ENCODE measurements at regions not wholly inside any gene's neighbourhood (a gene's known extent, or its start where the extent isn't known, plus 50 kb on each side); places are given as distances from the start of the nearest gene placed in this dataset.

DNA sequence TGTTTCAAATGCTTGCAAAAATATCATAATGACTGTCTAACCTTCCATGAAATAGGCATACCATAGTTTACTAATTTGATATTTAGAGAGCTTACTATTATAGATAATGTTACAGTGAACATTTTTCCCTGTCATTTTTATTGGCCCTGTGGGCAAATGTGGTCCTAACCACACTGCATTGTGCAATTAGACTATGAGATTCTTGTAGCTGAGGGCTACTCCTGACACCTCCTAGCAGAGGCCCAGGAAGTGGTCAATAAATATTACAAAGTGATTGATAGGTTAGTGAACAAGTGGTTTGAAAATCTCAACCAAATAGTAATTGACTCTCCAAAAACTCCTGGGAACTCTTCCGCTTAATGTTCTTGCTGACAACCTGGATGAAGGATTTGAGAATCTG is 160.5 kb upstream of the KCNG1 start:
- no peak overlapping the region for H3K27ac ChIP-seq
- TF ChIP-seq, protein P1, sequence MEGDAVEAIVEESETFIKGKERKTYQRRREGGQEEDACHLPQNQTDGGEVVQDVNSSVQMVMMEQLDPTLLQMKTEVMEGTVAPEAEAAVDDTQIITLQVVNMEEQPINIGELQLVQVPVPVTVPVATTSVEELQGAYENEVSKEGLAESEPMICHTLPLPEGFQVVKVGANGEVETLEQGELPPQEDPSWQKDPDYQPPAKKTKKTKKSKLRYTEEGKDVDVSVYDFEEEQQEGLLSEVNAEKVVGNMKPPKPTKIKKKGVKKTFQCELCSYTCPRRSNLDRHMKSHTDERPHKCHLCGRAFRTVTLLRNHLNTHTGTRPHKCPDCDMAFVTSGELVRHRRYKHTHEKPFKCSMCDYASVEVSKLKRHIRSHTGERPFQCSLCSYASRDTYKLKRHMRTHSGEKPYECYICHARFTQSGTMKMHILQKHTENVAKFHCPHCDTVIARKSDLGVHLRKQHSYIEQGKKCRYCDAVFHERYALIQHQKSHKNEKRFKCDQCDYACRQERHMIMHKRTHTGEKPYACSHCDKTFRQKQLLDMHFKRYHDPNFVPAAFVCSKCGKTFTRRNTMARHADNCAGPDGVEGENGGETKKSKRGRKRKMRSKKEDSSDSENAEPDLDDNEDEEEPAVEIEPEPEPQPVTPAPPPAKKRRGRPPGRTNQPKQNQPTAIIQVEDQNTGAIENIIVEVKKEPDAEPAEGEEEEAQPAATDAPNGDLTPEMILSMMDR (conservative IDR thresholded peaks at IDR 0.05), result no peak

DNA sequence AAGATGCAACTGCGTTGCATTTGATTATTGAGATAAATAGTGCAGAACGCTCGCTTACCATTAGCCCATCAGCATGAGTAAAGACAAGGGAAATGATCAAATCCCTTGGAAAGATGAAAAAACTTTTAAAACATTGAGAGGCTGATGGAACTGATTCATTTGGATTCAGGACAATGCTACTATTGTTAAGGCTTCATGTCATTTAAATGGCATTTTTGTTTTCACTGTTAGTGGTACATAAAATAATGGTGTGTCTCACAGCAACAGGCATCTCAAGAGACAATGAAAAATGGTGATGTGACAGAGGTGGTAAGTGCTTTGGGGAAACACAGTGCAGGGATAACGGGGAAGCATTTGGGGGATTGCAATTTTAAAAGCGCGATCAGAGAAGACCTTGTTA is 159.7 kb upstream of the KCNG1 start:
- TF ChIP-seq, protein P1 (conservative IDR thresholded peaks at IDR 0.05), result no peak
- no peak overlapping the region for H3K27ac ChIP-seq

GRCh38 chr20:51178153-51178552 is 155.2 kb upstream of the KCNG1 start:
- no peak overlapping the region for H3K27ac ChIP-seq
- TF ChIP-seq, protein P1 (conservative IDR thresholded peaks at IDR 0.05), result no peak

DNA sequence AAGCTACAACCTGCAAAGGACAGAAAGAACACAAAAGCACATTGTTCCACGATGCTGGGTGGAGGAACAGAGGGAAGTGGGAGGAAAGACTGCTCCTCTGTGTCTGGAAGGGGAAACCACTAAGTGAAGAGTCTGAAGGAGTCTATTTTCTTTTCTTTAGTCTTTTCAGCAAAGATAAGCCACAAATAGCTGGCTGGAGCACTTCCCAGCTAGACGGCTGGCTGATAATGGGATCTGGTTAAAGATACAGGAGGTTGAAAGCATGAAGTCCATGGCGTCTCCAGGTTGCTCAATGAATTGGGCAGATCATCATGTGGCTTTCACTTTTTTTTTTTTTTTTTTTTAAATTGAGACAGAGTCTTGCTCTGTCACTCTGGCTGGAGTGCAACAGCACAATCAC is 154.0 kb upstream of the KCNG1 start:
- no peak overlapping the region for H3K27ac ChIP-seq
- TF ChIP-seq, protein P1 (conservative IDR thresholded peaks at IDR 0.05), result no peak

DNA sequence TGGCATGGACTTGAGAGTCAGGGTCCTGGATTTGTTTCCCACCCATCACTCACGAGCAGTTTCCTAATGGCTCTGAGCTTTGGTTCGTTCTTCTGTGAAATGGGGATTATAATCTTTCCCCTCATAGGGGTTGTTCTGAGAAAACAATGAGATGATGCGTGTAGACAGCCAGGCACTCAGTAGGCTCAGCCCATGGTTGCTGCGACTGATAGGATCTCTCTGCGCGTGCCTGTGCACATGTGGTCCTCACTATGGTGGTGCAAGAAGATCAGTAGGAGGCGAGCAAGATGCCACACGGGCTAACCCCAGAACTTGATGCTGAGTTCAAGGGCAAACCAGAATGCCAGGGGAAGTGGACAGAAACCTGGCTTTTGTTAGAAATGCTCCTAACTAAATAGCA is 153.5 kb upstream of the KCNG1 start:
- TF ChIP-seq, protein P1 (conservative IDR thresholded peaks at IDR 0.05), result no peak
- H3K27ac ChIP-seq, result no peak overlapping the region

DNA sequence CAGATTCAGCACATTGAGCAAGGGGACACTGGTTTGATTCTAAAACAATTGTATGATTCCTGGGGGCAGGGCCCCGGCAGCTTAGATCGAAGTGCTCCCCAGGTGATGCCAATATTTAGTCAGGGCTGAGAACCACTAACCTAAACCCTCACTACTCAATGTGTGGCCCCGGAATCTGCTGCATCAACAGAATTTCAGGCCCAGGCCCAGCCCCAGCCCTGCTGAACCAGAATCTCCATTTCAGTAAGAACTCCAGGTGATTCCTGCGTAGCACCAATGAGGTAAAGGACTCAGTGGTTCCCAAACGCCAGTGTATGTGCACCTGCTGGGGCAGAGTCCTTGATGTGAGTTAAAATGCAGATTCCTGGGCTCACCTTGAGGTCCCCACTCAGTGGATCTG is 152.8 kb upstream of the KCNG1 start:
- H3K27ac ChIP-seq, result no peak overlapping the region
- TF ChIP-seq, protein P1 (conservative IDR thresholded peaks at IDR 0.05), result no peak

DNA sequence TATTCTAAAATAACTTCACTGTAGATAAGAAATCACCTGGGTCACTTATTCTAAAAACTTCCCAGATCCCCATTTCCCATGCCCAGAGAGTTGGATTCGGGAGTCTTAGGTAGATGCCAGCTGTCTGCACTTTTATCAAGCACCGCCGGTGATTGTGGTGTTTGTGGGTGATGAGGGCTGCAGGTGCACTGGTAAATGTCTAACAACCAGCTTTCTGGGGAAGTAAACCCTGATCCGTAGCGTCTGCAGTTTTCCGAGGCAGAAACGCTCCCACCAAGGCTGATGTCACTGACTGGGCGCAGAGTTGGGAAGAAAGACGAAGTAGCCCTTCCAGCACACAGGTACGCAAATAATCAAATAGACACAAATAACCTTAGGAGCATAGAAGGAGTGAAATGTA is 152.2 kb upstream of the KCNG1 start:
- TF ChIP-seq, protein P1 (conservative IDR thresholded peaks at IDR 0.05), result no peak
- H3K27ac ChIP-seq, result no peak overlapping the region

GRCh38 chr20:51174536-51174935 is 151.6 kb upstream of the KCNG1 start:
- H3K27ac ChIP-seq, result no peak overlapping the region
- TF ChIP-seq, protein P1 (conservative IDR thresholded peaks at IDR 0.05), result no peak

All from VCaP (cell line).